ENCODE measurements at regions not wholly inside any gene's neighbourhood (a gene's known extent, or its start where the extent isn't known, plus 50 kb on each side); places are given as distances from the start of the nearest gene placed in this dataset.

GRCh38 chr3:72633121-72633520 is 215.1 kb downstream of the SHQ1 start (continued):
- no peak for TF ChIP-seq PHF8 (conservative IDR thresholded peaks at IDR 0.05; ENCODE audit: low read depth, low read length)

Measured in H1 (cell line).